HG03108 (cell line): ENCODE measurements at regions not wholly inside any gene's neighbourhood (a gene's known extent, or its start where the extent isn't known, plus 50 kb on each side); places are given as distances from the start of the nearest gene placed in this dataset.

Experiments
- ATAC-seq: cut with Tn5 transposase; IDR thresholded peaks from one replicate; pipeline ENCODE4 v1.9.1; 2021; ENCODE audit warnings: moderate library complexity; ENCODE audit not compliant: unreplicated experiment

GRCh38 chr1:200354243-200354642 lies 55.6 kb downstream of the ZNF281 start:
- ATAC-seq: peak; percentile 57

DNA sequence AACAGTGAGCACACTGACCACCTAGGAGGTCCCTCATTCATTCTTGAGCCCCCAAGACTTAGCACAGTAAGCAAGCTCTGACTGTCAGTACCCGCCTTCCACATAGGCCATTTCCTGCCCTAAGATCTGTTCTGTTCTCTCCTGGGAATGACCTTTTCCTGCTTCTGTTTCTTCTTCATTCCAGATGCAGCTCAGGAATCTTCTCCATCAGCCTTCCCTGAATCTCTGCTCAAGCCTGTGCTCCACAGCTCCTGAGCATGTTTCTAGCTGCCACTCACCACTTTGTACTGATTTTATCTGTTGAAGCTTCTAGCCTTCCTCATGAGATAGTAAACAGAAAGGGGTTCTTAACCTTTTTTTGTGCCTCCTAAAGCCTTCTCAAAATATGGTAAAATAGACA lies 56.6 kb downstream of the ZNF281 start:
- ATAC-seq: no peak

DNA sequence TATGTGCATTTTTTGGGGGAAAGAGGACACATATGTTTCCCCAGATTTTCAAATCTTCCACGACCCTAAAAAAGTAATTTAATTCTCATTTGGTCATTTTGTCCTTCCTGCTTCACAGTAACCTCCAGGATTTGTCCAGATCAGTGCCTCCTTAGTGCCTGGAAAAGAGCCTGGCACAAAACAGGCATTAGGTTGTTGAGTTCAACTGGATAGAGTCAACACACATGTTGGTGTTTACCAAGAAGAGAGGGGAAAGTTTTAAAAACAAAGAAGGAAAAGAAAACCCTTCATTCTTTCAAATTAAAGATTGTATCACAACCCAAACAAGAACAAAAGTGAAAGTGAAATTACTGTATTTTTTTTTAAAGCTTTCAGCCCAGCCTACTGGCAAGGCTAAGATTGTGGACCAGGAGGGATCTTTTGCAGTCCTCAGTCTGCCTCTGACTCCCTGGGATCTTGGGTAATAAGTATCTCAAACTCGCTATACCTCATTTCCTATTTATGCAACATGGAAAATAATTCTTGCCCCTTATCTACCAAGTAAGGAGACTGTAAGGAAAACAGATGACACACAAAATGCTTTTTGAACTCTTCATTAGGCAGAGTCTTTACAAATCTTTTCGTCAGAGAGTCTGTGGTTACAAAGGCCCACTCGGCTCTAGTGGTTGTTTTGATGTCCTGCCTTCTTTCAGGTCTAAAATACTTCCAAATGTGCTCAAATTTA lies 57.8 kb downstream of the ZNF281 start:
- no peak for ATAC-seq

GRCh38 chr1:200351425-200351824 lies 58.4 kb downstream of the ZNF281 start:
- ATAC-seq: no peak

GRCh38 chr1:200346700-200347099 lies 63.1 kb downstream of the ZNF281 start:
- ATAC-seq: no peak

GRCh38 chr1:200345520-200345919 lies 64.3 kb downstream of the ZNF281 start:
- ATAC-seq: no peak

DNA sequence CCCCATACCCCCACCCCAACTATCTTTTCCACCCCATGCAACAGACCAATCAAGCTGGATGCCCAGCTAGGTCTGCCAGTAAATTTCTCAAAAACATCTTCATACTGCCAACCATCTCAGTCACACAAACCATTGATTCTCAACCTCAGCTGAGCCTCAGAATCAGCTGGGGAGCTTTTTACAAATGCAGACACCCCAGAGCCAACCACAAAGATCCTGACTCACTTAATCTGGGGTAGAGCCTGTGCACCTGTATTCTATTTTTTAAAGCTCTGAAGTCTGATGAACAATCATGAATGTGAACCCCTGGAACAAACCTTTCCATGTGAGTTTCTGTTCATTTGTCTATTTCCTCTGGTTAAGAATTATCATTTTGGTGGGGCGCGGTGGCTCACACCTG lies 66.0 kb downstream of the ZNF281 start:
- ATAC-seq: no peak

DNA sequence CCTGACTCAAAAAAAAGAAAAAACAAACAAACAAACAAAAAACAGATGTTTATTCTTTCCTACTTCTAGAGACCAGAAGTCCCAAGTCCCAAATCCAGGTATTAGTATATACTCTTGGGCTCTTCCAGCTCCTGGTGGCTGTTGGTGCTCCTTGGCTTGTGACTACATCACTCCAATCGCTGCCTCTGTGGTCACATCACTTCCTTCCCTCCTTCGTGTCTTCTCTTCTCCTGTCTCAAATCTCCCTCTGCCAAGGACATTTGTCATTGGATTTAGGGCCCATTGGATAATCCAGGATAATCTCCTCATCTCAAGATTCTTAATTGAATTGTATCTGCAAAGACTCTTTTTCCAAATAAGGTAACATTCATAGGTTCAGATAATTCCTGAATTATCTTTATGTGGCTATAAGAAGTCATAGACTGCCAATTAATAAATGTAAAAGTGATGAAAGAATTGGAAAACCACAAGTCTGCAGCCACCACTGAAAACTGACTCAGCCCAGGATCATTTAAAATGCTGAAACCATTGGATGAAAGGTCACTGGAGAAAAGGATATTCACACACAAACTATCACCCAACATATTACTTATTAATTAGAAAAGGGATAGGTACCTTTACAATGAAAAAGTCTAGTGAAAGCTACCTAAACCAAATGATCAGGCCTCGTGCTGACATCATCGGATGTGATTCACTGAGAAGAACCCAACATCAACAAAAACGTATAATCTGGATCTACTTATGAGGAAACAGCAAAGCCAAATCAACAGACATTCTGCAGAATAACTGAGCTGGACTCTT lies 67.1 kb downstream of the ZNF281 start:
- no peak for ATAC-seq

- no peak for ATAC-seq
Measured at GRCh38 chr1:200338451-200338850, 71.4 kb downstream of the ZNF281 start.

GRCh38 chr1:200337831-200338230 lies 72.0 kb downstream of the ZNF281 start:
- ATAC-seq: no peak

DNA sequence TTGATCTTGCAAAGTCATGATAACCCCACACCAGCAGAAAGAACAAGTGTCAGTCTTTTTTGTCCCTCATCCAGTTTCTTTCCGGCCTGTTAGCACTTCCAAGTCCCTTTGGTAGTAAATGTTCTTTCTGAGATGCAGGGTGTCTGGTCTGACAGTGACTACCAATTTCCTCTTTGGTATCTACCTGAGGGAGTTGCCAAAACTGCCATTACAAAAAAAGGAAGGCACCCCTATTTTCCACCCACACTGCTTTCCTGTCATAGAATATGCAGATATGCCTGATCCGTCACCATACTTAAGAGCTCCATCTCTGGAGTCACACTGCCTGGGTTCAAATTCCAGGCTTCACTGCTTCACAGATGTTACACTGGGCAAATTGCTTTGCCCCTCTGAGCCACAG lies 72.4 kb downstream of the ZNF281 start:
- ATAC-seq: no peak

GRCh38 chr1:200336901-200337391 lies 72.9 kb downstream of the ZNF281 start:
- no peak for ATAC-seq

DNA sequence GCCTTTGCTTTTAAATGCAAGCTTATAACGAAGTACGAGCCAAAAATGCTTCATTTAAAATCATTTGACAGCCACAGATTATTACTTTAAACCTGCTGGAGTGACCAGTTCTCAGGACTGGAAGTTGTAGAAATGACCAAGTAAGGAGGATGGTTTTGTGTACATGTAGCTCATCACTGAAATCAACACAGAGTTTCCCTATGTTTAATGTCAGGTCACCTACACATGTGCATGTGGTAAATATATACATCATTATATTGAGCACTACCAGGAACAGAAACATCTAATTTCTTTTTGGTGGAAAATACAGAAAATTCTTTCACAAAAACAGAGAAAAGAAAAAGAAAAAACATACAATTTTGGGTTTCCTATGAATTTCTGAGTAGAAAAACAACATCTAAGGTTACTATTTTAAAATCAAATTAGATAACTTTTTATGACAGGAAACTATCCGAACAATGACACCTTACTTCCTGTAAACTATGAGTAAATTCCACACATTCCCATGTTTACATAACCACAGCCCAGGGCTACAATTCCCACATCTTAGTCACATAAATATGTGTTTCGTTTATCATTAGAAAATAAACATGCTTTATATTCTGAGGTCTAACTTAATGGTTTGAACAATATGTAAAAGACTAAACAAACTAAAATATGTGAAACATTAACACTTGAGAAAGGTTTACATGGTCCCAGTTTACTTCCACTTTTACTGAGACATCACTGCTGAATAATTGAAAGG lies 73.6 kb downstream of the ZNF281 start:
- no peak for ATAC-seq

DNA sequence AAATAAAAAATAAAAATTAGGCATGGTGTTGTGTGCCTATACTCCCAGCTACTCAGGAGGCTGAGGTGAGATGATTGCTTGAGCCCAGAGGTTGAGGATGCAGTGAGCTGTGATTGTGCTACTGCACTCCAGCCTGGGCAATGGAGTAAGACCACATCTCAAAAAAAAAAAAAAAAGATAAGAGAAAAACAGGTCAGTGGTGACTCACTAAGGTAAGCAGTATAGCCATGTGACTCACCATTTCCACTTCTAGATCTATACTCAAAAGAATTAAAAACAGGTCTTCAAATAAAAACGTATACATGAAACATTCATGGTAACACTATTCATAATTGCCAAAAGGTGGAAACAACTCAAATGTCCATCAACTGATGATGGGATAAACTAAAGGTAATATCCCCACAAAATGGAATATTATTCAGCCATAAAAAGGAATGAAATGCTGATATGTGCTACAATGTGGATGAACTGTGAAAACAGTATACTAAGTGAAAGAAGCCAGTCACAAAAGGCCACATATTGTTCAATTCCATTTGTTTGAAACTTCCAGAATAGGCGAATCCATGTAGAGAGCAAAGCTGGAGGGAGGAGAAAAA lies 75.1 kb downstream of the ZNF281 start:
- ATAC-seq: no peak

DNA sequence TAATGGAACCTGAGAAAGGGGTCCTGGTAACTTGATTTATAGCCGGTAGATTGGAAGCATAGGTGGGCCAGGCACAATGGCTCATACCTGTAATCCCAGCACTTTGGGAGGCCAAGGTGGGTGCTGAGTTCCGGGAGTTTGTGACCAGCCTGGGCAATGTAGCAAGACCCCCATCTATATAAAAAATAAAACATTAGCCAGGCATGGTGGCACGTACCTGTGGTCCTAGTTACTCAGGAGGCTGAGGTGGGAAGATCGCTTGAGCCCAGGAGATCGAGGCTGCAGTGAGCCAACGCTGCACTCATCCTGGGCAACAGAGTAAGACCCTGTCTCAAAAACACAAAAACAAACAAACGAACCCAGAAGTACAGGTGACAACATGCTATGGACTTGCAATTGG lies 76.5 kb downstream of the ZNF281 start:
- ATAC-seq: no peak

DNA sequence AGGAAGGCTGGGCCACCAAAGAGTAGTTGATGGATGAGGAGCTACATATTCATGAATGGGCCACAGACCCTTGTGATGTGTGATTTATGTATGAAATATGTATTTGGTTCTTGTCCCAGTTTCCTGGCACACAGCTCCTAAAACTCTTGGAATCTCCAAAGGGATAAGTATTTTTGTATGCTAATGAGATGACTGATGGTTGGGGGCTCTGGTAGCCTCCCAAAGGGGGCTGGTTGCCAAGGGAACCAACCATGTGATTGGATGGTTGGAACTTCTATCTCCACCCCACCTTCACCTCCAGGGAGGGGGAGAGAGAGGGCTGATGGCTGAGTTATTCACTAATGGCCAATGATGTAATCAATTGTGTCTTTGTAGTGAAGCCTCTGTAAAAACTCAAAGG lies 77.1 kb downstream of the ZNF281 start:
- no peak for ATAC-seq

- ATAC-seq: no peak
Measured at GRCh38 chr1:200330741-200331428, 79.0 kb downstream of the ZNF281 start.

GRCh38 chr1:200329208-200329882 lies 80.5 kb downstream of the ZNF281 start:
- ATAC-seq: no peak

DNA sequence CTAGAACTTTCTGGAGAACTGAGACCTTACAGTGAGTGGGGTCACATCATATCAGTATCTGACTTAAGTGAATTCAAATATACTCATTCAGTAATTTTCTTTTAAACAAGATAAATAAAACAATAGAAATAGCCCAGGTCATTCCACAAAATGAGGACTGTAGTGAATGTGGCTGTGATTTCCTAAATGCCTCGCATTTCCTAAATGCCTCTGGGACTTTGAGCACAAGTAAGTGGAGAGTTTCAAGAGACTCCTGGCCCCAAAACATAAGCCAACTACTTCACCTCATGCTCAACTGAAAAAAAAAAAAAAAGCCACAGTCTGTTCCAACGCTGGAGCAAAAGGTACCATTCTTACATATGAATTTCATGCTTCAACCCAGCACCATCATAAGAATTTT lies 81.5 kb downstream of the ZNF281 start:
- no peak for ATAC-seq

DNA sequence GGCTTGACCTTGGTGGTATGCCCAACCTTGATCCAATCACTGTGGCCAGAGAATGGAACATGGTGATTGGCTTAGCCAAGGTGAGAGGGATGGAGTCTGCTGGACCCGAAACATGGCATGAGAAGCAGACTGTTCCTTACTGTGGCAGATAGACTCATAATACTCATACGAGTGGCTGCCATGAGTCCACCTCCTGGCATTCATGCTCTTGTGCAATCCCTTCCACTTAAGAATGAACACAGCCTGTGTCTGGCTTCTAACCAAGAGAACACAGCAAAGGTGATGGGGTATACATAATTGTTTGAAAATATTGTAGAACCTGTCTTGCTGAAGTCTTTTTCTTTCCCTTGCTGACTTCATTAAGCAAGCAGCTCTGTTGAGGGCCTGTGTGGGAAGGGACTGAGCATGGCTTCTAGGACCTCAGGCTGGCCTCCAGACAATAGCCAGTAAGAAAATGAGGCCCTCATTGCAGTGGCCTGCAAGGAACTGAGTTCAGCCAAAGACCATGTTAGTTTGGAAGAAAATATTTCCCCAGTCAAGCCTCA lies 85.9 kb downstream of the ZNF281 start:
- ATAC-seq: no peak
